ENCODE measurements at regions not wholly inside any gene's neighbourhood (a gene's known extent, or its start where the extent isn't known, plus 50 kb on each side); places are given as distances from the start of the nearest gene placed in this dataset.

- Mint-ChIP-seq H3K36me3 (ENCODE audit: low read depth, unreplicated experiment) (no peaks in the 10 kb centered on the region), H3K27me3 (ENCODE audit: unreplicated experiment) (no peaks in the 10 kb centered on the region), H3K4me1 (ENCODE audit: unreplicated experiment) (peaks cover 22% of the 10 kb centered on the region), H3K4me3 (ENCODE audit: unreplicated experiment) (no peak overlapping the region), H3K27ac (ENCODE audit: unreplicated experiment) (no peak overlapping the region), H3K9me3 (ENCODE audit: unreplicated experiment) (no peaks in the 10 kb centered on the region)
- no peak for DNase-seq (ENCODE audit: low spot score)
- no peak for TF ChIP-seq CTCF (IDR thresholded peaks at IDR 0.05; ENCODE audit: unreplicated experiment)
Measured at GRCh38 chr1:101153692-101154091, 83.1 kb upstream of the S1PR1 start.

GRCh38 chr1:101152633-101153032 is 84.2 kb upstream of the S1PR1 start:
- no peak overlapping the region for H3K27ac Mint-ChIP-seq (ENCODE audit: unreplicated experiment)
- TF ChIP-seq CTCF (IDR thresholded peaks at IDR 0.05; ENCODE audit: unreplicated experiment), result no peak
- no peak overlapping the region for H3K4me3 Mint-ChIP-seq (ENCODE audit: unreplicated experiment)
- peaks cover 22% of the 10 kb centered on the region for H3K4me1 Mint-ChIP-seq (ENCODE audit: unreplicated experiment)
- no peaks in the 10 kb centered on the region for H3K36me3 Mint-ChIP-seq (ENCODE audit: low read depth, unreplicated experiment)
- no peak for DNase-seq (ENCODE audit: low spot score)
- H3K27me3 Mint-ChIP-seq (ENCODE audit: unreplicated experiment), result no peaks in the 10 kb centered on the region
- H3K9me3 Mint-ChIP-seq (ENCODE audit: unreplicated experiment), result no peaks in the 10 kb centered on the region

DNA sequence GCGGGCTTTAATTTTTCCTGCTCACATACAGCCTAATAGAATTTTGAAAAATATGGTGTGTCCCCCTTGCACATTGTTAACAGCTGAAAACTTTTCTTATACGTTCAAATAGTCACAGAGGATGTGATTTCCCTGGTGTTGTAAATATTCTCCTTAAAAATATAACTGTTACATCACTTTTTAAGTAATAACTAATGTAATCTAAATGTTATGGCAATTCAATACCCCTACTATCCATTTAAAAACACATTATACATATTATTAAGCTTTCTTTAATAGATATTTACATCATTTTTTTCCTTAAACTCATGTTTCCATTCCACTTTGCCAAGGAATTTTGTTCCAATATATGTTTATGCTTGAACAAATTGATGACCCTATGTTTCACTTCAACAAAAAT is 85.5 kb upstream of the S1PR1 start:
- Mint-ChIP-seq H3K4me3 (ENCODE audit: unreplicated experiment) (no peak overlapping the region), H3K27ac (ENCODE audit: unreplicated experiment) (no peak overlapping the region), H3K27me3 (ENCODE audit: unreplicated experiment) (no peaks in the 10 kb centered on the region), H3K4me1 (ENCODE audit: unreplicated experiment) (peaks cover 22% of the 10 kb centered on the region), H3K9me3 (ENCODE audit: unreplicated experiment) (no peaks in the 10 kb centered on the region), H3K36me3 (ENCODE audit: low read depth, unreplicated experiment) (no peaks in the 10 kb centered on the region)
- DNase-seq (ENCODE audit: low spot score), result no peak
- TF ChIP-seq CTCF (IDR thresholded peaks at IDR 0.05; ENCODE audit: unreplicated experiment), result no peak

GRCh38 chr1:101150670-101151069 is 86.1 kb upstream of the S1PR1 start:
- Mint-ChIP-seq H3K27me3 (ENCODE audit: unreplicated experiment) (no peaks in the 10 kb centered on the region), H3K4me1 (ENCODE audit: unreplicated experiment) (peaks cover 22% of the 10 kb centered on the region), H3K27ac (ENCODE audit: unreplicated experiment) (peak overlapping the region; percentile 55), H3K36me3 (ENCODE audit: low read depth, unreplicated experiment) (no peaks in the 10 kb centered on the region), H3K9me3 (ENCODE audit: unreplicated experiment) (no peaks in the 10 kb centered on the region), H3K4me3 (ENCODE audit: unreplicated experiment) (no peak overlapping the region)
- DNase-seq (ENCODE audit: low spot score), result no peak
- TF ChIP-seq CTCF (IDR thresholded peaks at IDR 0.05; ENCODE audit: unreplicated experiment), result no peak

DNA sequence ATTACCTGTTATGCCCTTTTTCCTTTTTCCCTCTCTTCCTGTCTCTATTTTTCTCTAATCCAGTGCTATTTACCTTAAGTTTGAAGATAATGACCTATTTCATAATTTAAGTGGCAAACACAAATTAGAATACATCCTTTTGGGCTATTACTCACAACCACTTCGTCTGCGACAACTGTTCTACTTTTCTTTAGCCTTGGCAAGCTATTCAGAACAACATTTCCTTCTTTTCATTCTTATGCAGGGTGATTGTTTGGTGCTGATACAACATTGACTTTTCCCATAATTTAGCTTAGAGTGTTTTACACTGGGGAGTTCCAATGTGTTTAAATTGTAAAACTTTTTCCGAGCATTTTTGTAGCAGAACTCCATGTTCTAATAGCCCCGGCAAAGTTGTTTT is 86.6 kb upstream of the S1PR1 start:
- no peaks in the 10 kb centered on the region for H3K36me3 Mint-ChIP-seq (ENCODE audit: low read depth, unreplicated experiment)

More for the DNA sequence above, 86.6 kb upstream of the S1PR1 start:
- Mint-ChIP-seq H3K4me3 (ENCODE audit: unreplicated experiment) (no peak overlapping the region), H3K4me1 (ENCODE audit: unreplicated experiment) (peaks cover 22% of the 10 kb centered on the region), H3K27me3 (ENCODE audit: unreplicated experiment) (no peaks in the 10 kb centered on the region), H3K27ac (ENCODE audit: unreplicated experiment) (peak overlapping the region; percentile 55), H3K9me3 (ENCODE audit: unreplicated experiment) (no peaks in the 10 kb centered on the region)
- no peak for TF ChIP-seq CTCF (IDR thresholded peaks at IDR 0.05; ENCODE audit: unreplicated experiment)
- DNase-seq (ENCODE audit: low spot score), result no peak
